Jurkat, Clone E6-1 (cell line): ENCODE measurements at regions not wholly inside any gene's neighbourhood (a gene's known extent, or its start where the extent isn't known, plus 50 kb on each side); places are given as distances from the start of the nearest gene placed in this dataset.
"Not testable (repeated sequence)": the region's sequence is repeated elsewhere in the genome, so short reads cannot be mapped to it uniquely, and the experiment has no call there.

Experiments
- DNase-seq: peaks from one replicate; pipeline ENCODE4 v3.0.0-alpha.2; 2011; ENCODE audit warnings: low read depth, low spot score
- H3K4me3 ChIP-seq: 2 replicates; pipeline ENCODE4 v1.5.1; 2011; ENCODE audit warnings: mild to moderate bottlenecking, low read length, control low read depth, moderate library complexity

GRCh38 chr14:55912344-55912743 is 205.9 kb upstream of the PELI2 start:
- DNase-seq, result no peak

GRCh38 chr14:55913324-55914025 is 204.7 kb upstream of the PELI2 start:
- no peak for DNase-seq

More at GRCh38 chr14:55912344-55912743, 205.9 kb upstream of the PELI2 start:
- H3K4me3 ChIP-seq, result no peak overlapping the region

GRCh38 chr14:55914771-55915170 is 203.4 kb upstream of the PELI2 start:
- no peak overlapping the region for H3K4me3 ChIP-seq
- DNase-seq, result no peak

More at GRCh38 chr14:55913324-55914025, 204.7 kb upstream of the PELI2 start:
- H3K4me3 ChIP-seq, result no peak overlapping the region

- no peak for DNase-seq
- no peak overlapping the region for H3K4me3 ChIP-seq
These were observed 202.8 kb upstream of the PELI2 start for GRCh38 chr14:55915456-55915855.

GRCh38 chr14:55919800-55920199 is 198.4 kb upstream of the PELI2 start:
- DNase-seq, H3K4me3 ChIP-seq: not testable (repeated sequence)

- DNase-seq, result peak; percentile 7
- H3K4me3 ChIP-seq, result no peak overlapping the region
These were observed 196.7 kb upstream of the PELI2 start for GRCh38 chr14:55921511-55921910.

GRCh38 chr14:55926007-55926406 is 192.2 kb upstream of the PELI2 start:
- DNase-seq, result no peak
- no peak overlapping the region for H3K4me3 ChIP-seq

GRCh38 chr14:55927028-55927427 is 191.2 kb upstream of the PELI2 start:
- H3K4me3 ChIP-seq, result no peak overlapping the region
- no peak for DNase-seq

- no peak for DNase-seq
- H3K4me3 ChIP-seq, result no peak overlapping the region
These were observed 189.9 kb upstream of the PELI2 start for GRCh38 chr14:55928276-55928675.

- H3K4me3 ChIP-seq, result no peak overlapping the region
- DNase-seq, result no peak
These were observed 189.1 kb upstream of the PELI2 start for GRCh38 chr14:55929136-55929535.

- H3K4me3 ChIP-seq, result no peak overlapping the region
- DNase-seq, result no peak
These were observed 188.0 kb upstream of the PELI2 start for GRCh38 chr14:55930016-55930784.

GRCh38 chr14:55936691-55937090 is 181.5 kb upstream of the PELI2 start:
- no peak for DNase-seq
- no peak overlapping the region for H3K4me3 ChIP-seq

- no peak overlapping the region for H3K4me3 ChIP-seq
- DNase-seq, result no peak
These were observed 179.9 kb upstream of the PELI2 start for GRCh38 chr14:55938249-55938791.

- DNase-seq, result no peak
- no peak overlapping the region for H3K4me3 ChIP-seq
These were observed 176.0 kb upstream of the PELI2 start for GRCh38 chr14:55942076-55942654.

- H3K4me3 ChIP-seq, result no peak overlapping the region
- DNase-seq, result no peak
These were observed 175.4 kb upstream of the PELI2 start for GRCh38 chr14:55942826-55943225.

- no peak overlapping the region for H3K4me3 ChIP-seq
- DNase-seq, result no peak
These were observed 173.5 kb upstream of the PELI2 start for GRCh38 chr14:55944757-55945156.

GRCh38 chr14:55946231-55946630 is 172.0 kb upstream of the PELI2 start:
- no peak overlapping the region for H3K4me3 ChIP-seq
- DNase-seq, result no peak

GRCh38 chr14:55948399-55948798 is 169.8 kb upstream of the PELI2 start:
- H3K4me3 ChIP-seq, result no peak overlapping the region
- DNase-seq, result no peak

- no peak for DNase-seq
- no peak overlapping the region for H3K4me3 ChIP-seq
These were observed 168.5 kb upstream of the PELI2 start for GRCh38 chr14:55949708-55950107.

GRCh38 chr14:55950135-55950534 is 168.1 kb upstream of the PELI2 start:
- H3K4me3 ChIP-seq, result no peak overlapping the region
- DNase-seq, result no peak
